H9 (cell line): ENCODE measurements at regions not wholly inside any gene's neighbourhood (a gene's known extent, or its start where the extent isn't known, plus 50 kb on each side); places are given as distances from the start of the nearest gene placed in this dataset. TPM values are rescaled to one million over a fixed set of nuclear protein-coding genes. Genes with fewer than 3 reads are reported as not detected.

Experiments used
- DNase-seq: peaks from one replicate; pipeline ENCODE4 v3.0.0-alpha.2; 2017
- H2AFZ ChIP-seq: one replicate; pipeline ENCODE4 v1.6.1; 2013; ENCODE audit warnings: mild to moderate bottlenecking, low read length, control low read depth, moderate library complexity
- H2AK5ac ChIP-seq: 2 replicates; pipeline ENCODE4 v1.6.1; 2013; ENCODE audit warnings: low read length, control low read depth, mixed read lengths; ENCODE audit not compliant: insufficient read length
- H2BK120ac ChIP-seq: one replicate; pipeline ENCODE4 v1.6.1; 2013; ENCODE audit warnings: low read depth, mild to moderate bottlenecking, low read length, control low read depth, inconsistent platforms; ENCODE audit not compliant: poor library complexity, severe bottlenecking
- H2BK12ac ChIP-seq: 2 replicates; pipeline ENCODE4 v1.6.1; 2013; ENCODE audit warnings: low read length, control low read depth, mixed read lengths, low read depth; ENCODE audit not compliant: insufficient read length
- H2BK15ac ChIP-seq: 2 replicates; pipeline ENCODE4 v1.6.1; 2013; ENCODE audit warnings: low read depth, low read length, control low read depth
- H2BK20ac ChIP-seq: one replicate; pipeline ENCODE4 v1.6.1; 2013; ENCODE audit warnings: low read depth, mild to moderate bottlenecking, low read length, control low read depth, inconsistent platforms; ENCODE audit not compliant: poor library complexity, severe bottlenecking
- H2BK5ac ChIP-seq: 2 replicates; pipeline ENCODE4 v1.6.1; 2013; ENCODE audit warnings: low read length, control low read depth, mixed read lengths; ENCODE audit not compliant: insufficient read length
- H3K14ac ChIP-seq: 2 replicates; pipeline ENCODE4 v1.6.1; 2013; ENCODE audit warnings: low read length, control low read depth; ENCODE audit not compliant: insufficient read depth
- H3K18ac ChIP-seq: 2 replicates; pipeline ENCODE4 v1.6.1; 2013; ENCODE audit warnings: low read depth, mild to moderate bottlenecking, mixed read lengths, low read length, control low read depth; ENCODE audit not compliant: insufficient read length
- H3K23ac ChIP-seq: 2 replicates; pipeline ENCODE4 v1.6.1; 2013; ENCODE audit warnings: low read length, control low read depth, mixed read lengths, low read depth; ENCODE audit not compliant: insufficient read length
- H3K23me2 ChIP-seq: 2 replicates; pipeline ENCODE4 v1.6.1; 2013; ENCODE audit warnings: low read depth, mild to moderate bottlenecking, mixed read lengths, low read length, control low read depth; ENCODE audit not compliant: insufficient read length, poor library complexity, severe bottlenecking
- H3K27ac ChIP-seq: 2 replicates; pipeline ENCODE4 v1.5.1; 2013; ENCODE audit warnings: low read length, control low read depth, mixed read lengths, low read depth; ENCODE audit not compliant: insufficient read length
- H3K27me3 ChIP-seq: 2 replicates; pipeline ENCODE4 v1.6.1; 2013; ENCODE audit warnings: low read length, control low read depth, inconsistent platforms; ENCODE audit not compliant: insufficient read depth
- H3K4ac ChIP-seq: 2 replicates; pipeline ENCODE4 v1.6.1; 2013; ENCODE audit warnings: low read depth, mild to moderate bottlenecking, control low read depth, inconsistent platforms, low read length, moderate library complexity
- H3K4me1 ChIP-seq: 2 replicates; pipeline ENCODE4 v1.6.1; 2013; ENCODE audit warnings: low read length, control low read depth, inconsistent platforms; ENCODE audit not compliant: insufficient read depth
- H3K4me2 ChIP-seq: 2 replicates; pipeline ENCODE4 v1.6.1; 2013; ENCODE audit warnings: low read length, control low read depth, mixed read lengths; ENCODE audit not compliant: insufficient read length, insufficient read depth
- H3K56ac ChIP-seq: 2 replicates; pipeline ENCODE4 v1.6.1; 2013; ENCODE audit warnings: low read depth, mild to moderate bottlenecking, mixed read lengths, low read length, control low read depth; ENCODE audit not compliant: insufficient read length
- H3K79me1 ChIP-seq: 2 replicates; pipeline ENCODE4 v1.6.1; 2013; ENCODE audit warnings: low read depth, mild to moderate bottlenecking, moderate library complexity, low read length, control low read depth, inconsistent platforms; ENCODE audit not compliant: insufficient read depth, poor library complexity, severe bottlenecking
- H3K79me2 ChIP-seq: 2 replicates; pipeline ENCODE4 v1.6.1; 2013; ENCODE audit warnings: low read length, control low read depth, inconsistent platforms; ENCODE audit not compliant: insufficient read depth
- H3K9ac ChIP-seq: 2 replicates; pipeline ENCODE4 v1.6.1; 2013; ENCODE audit warnings: low read length, control low read depth, mixed read lengths; ENCODE audit not compliant: insufficient read length; ENCODE audit errors: extremely low read depth
- H3K9me3 ChIP-seq: one replicate; pipeline ENCODE4 v1.6.1; 2013; ENCODE audit warnings: low read depth, low read length, inconsistent platforms; ENCODE audit not compliant: control insufficient read depth
- H3T11ph ChIP-seq: one replicate; pipeline ENCODE4 v1.6.1; 2013; ENCODE audit warnings: mild to moderate bottlenecking, low read length, control low read depth, inconsistent platforms
- H4K20me1 ChIP-seq: one replicate; pipeline ENCODE4 v1.6.1; 2013; ENCODE audit not compliant: control insufficient read depth, insufficient read length, insufficient read depth
- H4K5ac ChIP-seq: 2 replicates; pipeline ENCODE4 v1.6.1; 2013; ENCODE audit warnings: low read depth, mild to moderate bottlenecking, mixed read lengths, low read length, control low read depth; ENCODE audit not compliant: insufficient read length
- H4K8ac ChIP-seq: replicated peaks from 2 replicates; pipeline ENCODE4 v1.6.1; 2013; ENCODE audit warnings: low read length, control low read depth, mixed read lengths, low read depth; ENCODE audit not compliant: insufficient read length
- H4K91ac ChIP-seq: 2 replicates; pipeline ENCODE4 v1.6.1; 2013; ENCODE audit warnings: low read depth, mild to moderate bottlenecking, moderate library complexity, mixed read lengths, low read length, control low read depth; ENCODE audit not compliant: insufficient read length
- H3K27ac Mint-ChIP-seq, 3 experiments: 2 replicates in 2 of 3; 3 replicates in 1 of 3; pipeline ENCODE4 v1.8.0; 2020 to 2021; ENCODE audit warnings: mixed read lengths in 3 of 3, mild to moderate bottlenecking in 1 of 3, moderate library complexity in 1 of 3
- H3K27me3 Mint-ChIP-seq: 2 replicates; pipeline ENCODE4 v1.8.0; 2021; ENCODE audit warnings: low read depth, mild to moderate bottlenecking, moderate library complexity, mixed read lengths
- H3K36me3 Mint-ChIP-seq, 3 experiments: 2 replicates in 2 of 3; 3 replicates in 1 of 3; pipeline ENCODE4 v1.8.0; 2020 to 2021; ENCODE audit warnings: low read depth in 3 of 3, mixed read lengths in 3 of 3; ENCODE audit not compliant: insufficient read depth in 1 of 3
- H3K4me1 Mint-ChIP-seq, 2 experiments: 2 replicates each; pipeline ENCODE4 v1.8.0; 2020; ENCODE audit warnings: mixed read lengths in 2 of 2
- H3K4me3 Mint-ChIP-seq, 2 experiments: 2 replicates in 1 of 2; 3 replicates in 1 of 2; pipeline ENCODE4 v1.8.0; 2020 to 2021; ENCODE audit warnings: mild to moderate bottlenecking in 2 of 2, mixed read lengths in 2 of 2, moderate library complexity in 1 of 2
- H3K9me3 Mint-ChIP-seq, 2 experiments: 2 replicates in 1 of 2; 3 replicates in 1 of 2; pipeline ENCODE4 v1.8.0; 2020; ENCODE audit warnings: mild to moderate bottlenecking in 2 of 2, mixed read lengths in 2 of 2, moderate library complexity in 1 of 2
- CTCF ChIP-seq: fragments of 200-600 bp; sonication (generic); conservative IDR thresholded peaks from 3 replicates; pipeline ENCODE4 v1.8.0; 2021; ENCODE audit warnings: antibody characterized with exemption, mild to moderate bottlenecking
- WGBS: extraction: QIAGEN DNeasy Blood & Tissue Kit; methylation state at CpG from one replicate; pipeline ENCODE4 v1.1.7; 2013; ENCODE audit warnings: missing lambda C conversion rate, low lambda C conversion rate, mixed read lengths; ENCODE audit not compliant: insufficient read length; ENCODE audit errors: extremely low coverage; 5-methylcytosine and 5-hydroxymethylcytosine counted together
- microRNA-seq: library from miRNA; unstranded; fragments of <30 nt; microRNA quantifications from one replicate; pipeline ENCODE4, GENCODE V29; 2020; ENCODE audit warnings: borderline microRNAs expressed

- H3K9ac ChIP-seq, result no peak overlapping the region
- H2BK20ac ChIP-seq, result no peak overlapping the region
- no peak overlapping the region for H2BK5ac ChIP-seq
- no peak for TF ChIP-seq CTCF
- H3K27ac Mint-ChIP-seq, result no peak overlapping the region
- H3K14ac ChIP-seq, result no peak overlapping the region
- H3K4me3 Mint-ChIP-seq, result no peak overlapping the region
- H2BK120ac ChIP-seq, result no peak overlapping the region
- no peaks in the 10 kb centered on the region for H3K79me2 ChIP-seq
- no peak overlapping the region for H2BK12ac ChIP-seq
- no peak overlapping the region for H3K27ac ChIP-seq
- H3K9me3 Mint-ChIP-seq, result peaks cover 2 to 3% of the 10 kb centered on the region in 2 experiments; a peak in 2 of 5 replicates
- peaks cover 2% of the 10 kb centered on the region; the same call in 1 of the 2 replicates for H3K4me1 ChIP-seq
- H3K79me1 ChIP-seq, result no peaks in the 10 kb centered on the region
- no peak overlapping the region for H2BK15ac ChIP-seq
- H3K23ac ChIP-seq, result no peak overlapping the region
- no peak overlapping the region for H3K18ac ChIP-seq
- H3K4me1 Mint-ChIP-seq, result peaks cover 6 to 18% of the 10 kb centered on the region in 2 experiments
- no peak overlapping the region for H3K4me2 ChIP-seq
- H3K36me3 Mint-ChIP-seq, result peaks cover 0 to 3% (median 0%) of the 10 kb centered on the region in 3 experiments; a peak in 1 of 7 replicates
- H4K20me1 ChIP-seq, result peaks cover 3% of the 10 kb centered on the region
- no peak overlapping the region for H3K56ac ChIP-seq
- H2AFZ ChIP-seq, result no peak overlapping the region
- no peak overlapping the region for H4K8ac ChIP-seq
- no peak overlapping the region for H4K91ac ChIP-seq
- WGBS, result no CpG with 5 or more reads among the region's 3 CpGs
- no peak overlapping the region for H3K4ac ChIP-seq
- H2AK5ac ChIP-seq, result no peak overlapping the region
- no peak for DNase-seq
- no peaks in the 10 kb centered on the region for H3K27me3 ChIP-seq
- H3K27me3 Mint-ChIP-seq, result no peaks in the 10 kb centered on the region; the same call in 1 of the 2 replicates
- no peak overlapping the region for H4K5ac ChIP-seq
- H3K9me3 ChIP-seq, result no peaks in the 10 kb centered on the region
- H3K23me2 ChIP-seq, result no peaks in the 10 kb centered on the region
- H3T11ph ChIP-seq, result no peak overlapping the region
Measured at GRCh38 chr16:77137045-77137444, 53.9 kb upstream of the MON1B start.

Small RNAs in the stretch of these regions (microRNA-seq; reads per million reads assigned to microRNA genes)
- not detected for gene MIR4719
